ENCODE measurements at regions not wholly inside any gene's neighbourhood (a gene's known extent, or its start where the extent isn't known, plus 50 kb on each side); places are given as distances from the start of the nearest gene placed in this dataset.

- H3K79me2 ChIP-seq (ENCODE audit: control insufficient read depth, insufficient read depth, low read length), result no peaks in the 10 kb centered on the region
Measured at GRCh38 chr3:83195243-83195642, 1433.8 kb upstream of the GBE1 start.

More at GRCh38 chr3:83195243-83195642, 1433.8 kb upstream of the GBE1 start:
- Histone ChIP-seq H2AFZ (ENCODE audit: low read depth, low read length) (no peak overlapping the region), H3K4me3 (no peak overlapping the region), H3K4me2 (ENCODE audit: insufficient read depth, low read length) (no peak overlapping the region), H3K4me1 (replicated peaks in 1 of 2; ENCODE audit: control insufficient read depth in 2 of 2, insufficient read depth in 2 of 2, low read length in 2 of 2) (no peaks in the 10 kb centered on the region), H3K27me3 (ENCODE audit: control insufficient read depth in 2 of 2, insufficient read depth in 2 of 2, low read length in 2 of 2) (no peaks in the 10 kb centered on the region), H3K36me3 (ENCODE audit: control insufficient read depth, insufficient read depth, low read length) (no peaks in the 10 kb centered on the region), H3K27ac (ENCODE audit: extremely low read depth, low read depth, low read length) (no peak overlapping the region), H3K9me3 (replicated peaks; ENCODE audit: control insufficient read depth, insufficient read depth, low read depth, low read length) (no peaks in the 10 kb centered on the region), H3K9me1 (ENCODE audit: control insufficient read depth, insufficient read depth, low read length) (no peaks in the 10 kb centered on the region), H4K20me1 (replicated peaks; ENCODE audit: control insufficient read depth, insufficient read depth, low read length) (no peaks in the 10 kb centered on the region), H3K9ac (ENCODE audit: insufficient read depth in 1 of 2, low read depth in 2 of 2, low read length in 2 of 2) (no peak overlapping the region)
- FAIRE-seq, result no peak
- no TSS peak for BruUV-seq (replicated peaks)
- DNase-seq (ENCODE audit: extremely low read depth in 1 of 4, low spot score in 3 of 4), result no peak
- ChIA-PET POLR2A (no interaction called here), CTCF (ENCODE audit: low intra/inter-chr PET ratio) (no interaction called here)
- in situ Hi-C loops (cut with MboI) (no loop called here), intact Hi-C loops (cut with micrococcal nuclease) (no loop called here)
- no peak for ATAC-seq
- no peak for TF ChIP-seq RBM34 (IDR thresholded peaks at IDR 0.05; ENCODE audit: borderline replicate concordance, insufficient read depth, low read length)
- no peak for TF ChIP-seq ZNF224 (CRISPR knock-in tag; IDR thresholded peaks at IDR 0.05)
- TF ChIP-seq NCOA4 (IDR thresholded peaks at IDR 0.05; ENCODE audit: partially characterized antibody), result no peak
- no peak for TF ChIP-seq POU5F1 (IDR thresholded peaks at IDR 0.05; ENCODE audit: borderline replicate concordance, low read depth, low read length, partially characterized antibody)
- no peak for TF ChIP-seq U2AF2 (optimal IDR thresholded peaks at IDR 0.05; ENCODE audit: low read depth, low read length)
- TF ChIP-seq GTF2F1 (IDR thresholded peaks at IDR 0.05; ENCODE audit: low read depth, low read length), result no peak
- no peak for TF ChIP-seq MTA3 (IDR thresholded peaks at IDR 0.05; ENCODE audit: borderline replicate concordance)
- no peak for TF ChIP-seq ZNF133 (CRISPR knock-in tag; IDR thresholded peaks at IDR 0.05)
- TF ChIP-seq ZKSCAN1 (IDR thresholded peaks at IDR 0.05; ENCODE audit: low read depth, low read length), result no peak
- no peak for TF ChIP-seq GTF2B (IDR thresholded peaks at IDR 0.05; ENCODE audit: extremely low read depth, insufficient read length)
- no peak for TF ChIP-seq MTF1 (CRISPR knock-in tag; IDR thresholded peaks at IDR 0.05; ENCODE audit: borderline replicate concordance)
- no peak for TF ChIP-seq E2F4 (CRISPR knock-in tag; IDR thresholded peaks at IDR 0.05; ENCODE audit: low read depth)
- no peak for TF ChIP-seq ZC3H4 (CRISPR knock-in tag; IDR thresholded peaks at IDR 0.05; ENCODE audit: borderline replicate concordance)
- no peak for TF ChIP-seq ZSCAN29 (IDR thresholded peaks at IDR 0.05)
- no peak for TF ChIP-seq ZNF699 (CRISPR knock-in tag; IDR thresholded peaks at IDR 0.05; ENCODE audit: insufficient replicate concordance)
- TF ChIP-seq RBM15 (IDR thresholded peaks at IDR 0.05; ENCODE audit: insufficient read depth, low read length), result no peak
- no peak for TF ChIP-seq TBP (optimal IDR thresholded peaks at IDR 0.05; ENCODE audit: low read depth, low read length)
- no peak for TF ChIP-seq HNRNPLL (IDR thresholded peaks at IDR 0.05; ENCODE audit: low read depth, low read length, poor library complexity, severe bottlenecking)
- TF ChIP-seq SRF (CRISPR knock-in tag; IDR thresholded peaks at IDR 0.05), result no peak
